GM12865 (cell line): ENCODE measurements at regions not wholly inside any gene's neighbourhood (a gene's known extent, or its start where the extent isn't known, plus 50 kb on each side); places are given as distances from the start of the nearest gene placed in this dataset.

Experiments
- DNase-seq: peaks from one replicate; pipeline ENCODE4 v3.0.0; 2010; ENCODE audit warnings: low read depth
- H3K4me3 ChIP-seq: 2 replicates; pipeline ENCODE4 v1.5.1; 2011; ENCODE audit warnings: mild to moderate bottlenecking, low read depth, low read length, control low read depth
- CTCF ChIP-seq: IDR thresholded peaks from 2 replicates; pipeline ENCODE4 v1.5.1; 2011; ENCODE audit warnings: low read length, control low read depth, low read depth, inconsistent platforms; ENCODE audit not compliant: insufficient read depth; ENCODE audit errors: missing control alignments

GRCh38 chr5:171533153-171533552, 113.7 kb downstream of the FGF18 start:
- TF ChIP-seq CTCF, result no peak
- DNase-seq, result no peak
- H3K4me3 ChIP-seq, result no peak overlapping the region

GRCh38 chr5:171534043-171534895, 114.8 kb downstream of the FGF18 start:
- no peak overlapping the region for H3K4me3 ChIP-seq
- no peak for TF ChIP-seq CTCF
- no peak for DNase-seq

- DNase-seq, result no peak
- no peak for TF ChIP-seq CTCF
- H3K4me3 ChIP-seq, result no peak overlapping the region
Measured at GRCh38 chr5:171535162-171535561, 115.7 kb downstream of the FGF18 start.

- DNase-seq, result no peak
- no peak for TF ChIP-seq CTCF
- H3K4me3 ChIP-seq, result no peak overlapping the region
Measured at GRCh38 chr5:171537070-171537849, 117.8 kb downstream of the FGF18 start.

- DNase-seq, result no peak
- no peak overlapping the region for H3K4me3 ChIP-seq
- no peak for TF ChIP-seq CTCF
Measured at GRCh38 chr5:171537923-171538537, 118.6 kb downstream of the FGF18 start.

- no peak overlapping the region for H3K4me3 ChIP-seq
- no peak for TF ChIP-seq CTCF
- DNase-seq, result no peak
Measured at GRCh38 chr5:171538681-171539080, 119.2 kb downstream of the FGF18 start.
